EL (cell line): ENCODE measurements at regions not wholly inside any gene's neighbourhood (a gene's known extent, or its start where the extent isn't known, plus 50 kb on each side); places are given as distances from the start of the nearest gene placed in this dataset.

ENCODE experiments used
- DNase-seq: peaks from one replicate; pipeline ENCODE4 v3.0.0-alpha.2; 2016

- no peak for DNase-seq
Measured at GRCh38 chr4:151829309-151829708, 68.5 kb upstream of the GATB start.

- no peak for DNase-seq
Measured at GRCh38 chr4:151824656-151825055, 63.8 kb upstream of the GATB start.

- DNase-seq, result peak; percentile 30
Measured at GRCh38 chr4:151822331-151822730, 61.5 kb upstream of the GATB start.

GRCh38 chr4:151820004-151820403 lies 59.2 kb upstream of the GATB start:
- no peak for DNase-seq

GRCh38 chr4:151811403-151811802 lies 50.6 kb upstream of the GATB start:
- no peak for DNase-seq
